ENCODE measurements at regions not wholly inside any gene's neighbourhood (a gene's known extent, or its start where the extent isn't known, plus 50 kb on each side); places are given as distances from the start of the nearest gene placed in this dataset.

GRCh38 chr18:11425211-11425610 is 184.2 kb upstream of the SLC35G4 start:
- TF ChIP-seq ZBTB33 (IDR thresholded peaks at IDR 0.05; ENCODE audit: borderline replicate concordance, low read depth) (no peak), CTCF (IDR thresholded peaks at IDR 0.05) (no peak), USF1 (IDR thresholded peaks at IDR 0.05; ENCODE audit: borderline replicate concordance, low read depth) (no peak), NRF1 (IDR thresholded peaks at IDR 0.05; ENCODE audit: low read depth, low read length) (no peak), EP300 (IDR thresholded peaks at IDR 0.05; ENCODE audit: borderline replicate concordance in 1 of 2, low read depth in 1 of 2, low read length in 1 of 2) (no peak), SMC3 (IDR thresholded peaks at IDR 0.05; ENCODE audit: low read depth, low read length) (no peak)
